Renal cortical epithelial cell (primary cell): ENCODE measurements at regions not wholly inside any gene's neighbourhood (a gene's known extent, or its start where the extent isn't known, plus 50 kb on each side); places are given as distances from the start of the nearest gene placed in this dataset.

Experiments
- DNase-seq: peaks from one replicate; pipeline ENCODE4 v3.0.0-alpha.2; 2011; ENCODE audit warnings: low read depth

GRCh38 chr16:79497606-79498350, 102.8 kb downstream of the MAF start:
- DNase-seq: no peak

GRCh38 chr16:79493911-79494310, 106.6 kb downstream of the MAF start:
- DNase-seq: no peak

GRCh38 chr16:79492036-79492435, 108.5 kb downstream of the MAF start:
- no peak for DNase-seq

- no peak for DNase-seq
Observed at GRCh38 chr16:79485020-79485419, 115.5 kb downstream of the MAF start.

GRCh38 chr16:79484237-79484636, 116.3 kb downstream of the MAF start:
- DNase-seq: no peak

GRCh38 chr16:79483336-79483735, 117.2 kb downstream of the MAF start:
- DNase-seq: no peak

GRCh38 chr16:79482011-79482410, 118.5 kb downstream of the MAF start:
- DNase-seq: no peak

GRCh38 chr16:79480929-79481328, 119.6 kb downstream of the MAF start:
- no peak for DNase-seq

GRCh38 chr16:79480056-79480455, 120.5 kb downstream of the MAF start:
- no peak for DNase-seq

GRCh38 chr16:79476580-79476979, 124.0 kb downstream of the MAF start:
- DNase-seq: no peak

- no peak for DNase-seq
Observed at GRCh38 chr16:79475841-79476240, 124.7 kb downstream of the MAF start.

- DNase-seq: no peak
Observed at GRCh38 chr16:79473456-79473855, 127.1 kb downstream of the MAF start.

GRCh38 chr16:79472426-79472825, 128.1 kb downstream of the MAF start:
- DNase-seq: no peak

- DNase-seq: no peak
Observed at GRCh38 chr16:79469999-79470398, 130.5 kb downstream of the MAF start.

GRCh38 chr16:79468631-79469030, 131.9 kb downstream of the MAF start:
- DNase-seq: no peak

- DNase-seq: no peak
Observed at GRCh38 chr16:79468121-79468552, 132.4 kb downstream of the MAF start.

GRCh38 chr16:79466111-79466510, 134.4 kb downstream of the MAF start:
- no peak for DNase-seq

GRCh38 chr16:79463841-79464240, 136.7 kb downstream of the MAF start:
- DNase-seq: no peak

GRCh38 chr16:79456036-79456435, 144.5 kb downstream of the MAF start:
- DNase-seq: no peak

GRCh38 chr16:79452671-79453070, 147.9 kb downstream of the MAF start:
- no peak for DNase-seq

- no peak for DNase-seq
Observed at GRCh38 chr16:79451196-79451816, 149.2 kb downstream of the MAF start.

GRCh38 chr16:79449900-79450299, 150.6 kb downstream of the MAF start:
- DNase-seq: no peak

GRCh38 chr16:79449067-79449769, 151.3 kb downstream of the MAF start:
- no peak for DNase-seq
